ENCODE measurements at regions not wholly inside any gene's neighbourhood (a gene's known extent, or its start where the extent isn't known, plus 50 kb on each side); places are given as distances from the start of the nearest gene placed in this dataset.

- TF ChIP-seq POLR2A (IDR thresholded peaks at IDR 0.05) = no peak
- TF ChIP-seq, protein P1, sequence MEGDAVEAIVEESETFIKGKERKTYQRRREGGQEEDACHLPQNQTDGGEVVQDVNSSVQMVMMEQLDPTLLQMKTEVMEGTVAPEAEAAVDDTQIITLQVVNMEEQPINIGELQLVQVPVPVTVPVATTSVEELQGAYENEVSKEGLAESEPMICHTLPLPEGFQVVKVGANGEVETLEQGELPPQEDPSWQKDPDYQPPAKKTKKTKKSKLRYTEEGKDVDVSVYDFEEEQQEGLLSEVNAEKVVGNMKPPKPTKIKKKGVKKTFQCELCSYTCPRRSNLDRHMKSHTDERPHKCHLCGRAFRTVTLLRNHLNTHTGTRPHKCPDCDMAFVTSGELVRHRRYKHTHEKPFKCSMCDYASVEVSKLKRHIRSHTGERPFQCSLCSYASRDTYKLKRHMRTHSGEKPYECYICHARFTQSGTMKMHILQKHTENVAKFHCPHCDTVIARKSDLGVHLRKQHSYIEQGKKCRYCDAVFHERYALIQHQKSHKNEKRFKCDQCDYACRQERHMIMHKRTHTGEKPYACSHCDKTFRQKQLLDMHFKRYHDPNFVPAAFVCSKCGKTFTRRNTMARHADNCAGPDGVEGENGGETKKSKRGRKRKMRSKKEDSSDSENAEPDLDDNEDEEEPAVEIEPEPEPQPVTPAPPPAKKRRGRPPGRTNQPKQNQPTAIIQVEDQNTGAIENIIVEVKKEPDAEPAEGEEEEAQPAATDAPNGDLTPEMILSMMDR (IDR thresholded peaks at IDR 0.05) = no peak
- no peak for TF ChIP-seq POLR2AphosphoS5 (IDR thresholded peaks at IDR 0.05; ENCODE audit: insufficient read depth in 1 of 2, low read depth in 1 of 2)
Observed at GRCh38 chr13:34618654-34619053, 323.4 kb upstream of the NBEA start.

All from vagina (tissue), 2 donors.